ENCODE measurements at regions not wholly inside any gene's neighbourhood (a gene's known extent, or its start where the extent isn't known, plus 50 kb on each side); places are given as distances from the start of the nearest gene placed in this dataset.

- no peak for DNase-seq (ENCODE audit: low read depth in 2 of 2)
Observed at GRCh38 chr5:136811086-136811485, 445.7 kb upstream of the TRPC7 start.

- no peak for DNase-seq (ENCODE audit: low read depth in 2 of 2)
Observed at GRCh38 chr5:136810261-136810801, 445.0 kb upstream of the TRPC7 start.

GRCh38 chr5:136809382-136809781 lies 444.0 kb upstream of the TRPC7 start:
- no peak for DNase-seq (ENCODE audit: low read depth in 2 of 2)

- DNase-seq (ENCODE audit: low read depth in 2 of 2) = no peak
Observed at GRCh38 chr5:136808756-136809155, 443.4 kb upstream of the TRPC7 start.

GRCh38 chr5:136805466-136805865 lies 440.1 kb upstream of the TRPC7 start:
- no peak for DNase-seq (ENCODE audit: low read depth in 2 of 2)

- DNase-seq (ENCODE audit: low read depth in 2 of 2) = peak; percentile 14 to 25
Observed at GRCh38 chr5:136802383-136802782, 437.0 kb upstream of the TRPC7 start.

GRCh38 chr5:136799806-136800372 lies 434.5 kb upstream of the TRPC7 start:
- DNase-seq (ENCODE audit: low read depth in 2 of 2) = no peak

GRCh38 chr5:136793300-136793699 lies 428.0 kb upstream of the TRPC7 start:
- DNase-seq (ENCODE audit: low read depth in 2 of 2) = no peak

GRCh38 chr5:136781464-136781863 lies 416.1 kb upstream of the TRPC7 start:
- DNase-seq (ENCODE audit: low read depth in 2 of 2) = no peak

GRCh38 chr5:136780518-136780917 lies 415.2 kb upstream of the TRPC7 start:
- DNase-seq (ENCODE audit: low read depth in 2 of 2) = no peak

- DNase-seq (ENCODE audit: low read depth in 2 of 2) = no peak
Observed at GRCh38 chr5:136776022-136776927, 410.9 kb upstream of the TRPC7 start.

- DNase-seq (ENCODE audit: low read depth in 2 of 2) = no peak
Observed at GRCh38 chr5:136772491-136772890, 407.1 kb upstream of the TRPC7 start.

- peak; percentile 65 to 68 for DNase-seq (ENCODE audit: low read depth in 2 of 2)
Observed at GRCh38 chr5:136769900-136770684, 404.7 kb upstream of the TRPC7 start.

- no peak for DNase-seq (ENCODE audit: low read depth in 2 of 2)
Observed at GRCh38 chr5:136769093-136769492, 403.7 kb upstream of the TRPC7 start.

- no peak for DNase-seq (ENCODE audit: low read depth in 2 of 2)
Observed at GRCh38 chr5:136768457-136768856, 403.1 kb upstream of the TRPC7 start.

- no peak for DNase-seq (ENCODE audit: low read depth in 2 of 2)
Observed at GRCh38 chr5:136766456-136766855, 401.1 kb upstream of the TRPC7 start.

- no peak for DNase-seq (ENCODE audit: low read depth in 2 of 2)
Observed at GRCh38 chr5:136764601-136765000, 399.3 kb upstream of the TRPC7 start.

GRCh38 chr5:136763548-136763947 lies 398.2 kb upstream of the TRPC7 start:
- no peak for DNase-seq (ENCODE audit: low read depth in 2 of 2)

GRCh38 chr5:136754216-136754615 lies 388.9 kb upstream of the TRPC7 start:
- DNase-seq (ENCODE audit: low read depth in 2 of 2) = no peak

- no peak for DNase-seq (ENCODE audit: low read depth in 2 of 2)
Observed at GRCh38 chr5:136750224-136750862, 385.0 kb upstream of the TRPC7 start.

GRCh38 chr5:136749016-136749415 lies 383.7 kb upstream of the TRPC7 start:
- DNase-seq (ENCODE audit: low read depth in 2 of 2) = no peak

GRCh38 chr5:136743052-136743451 lies 377.7 kb upstream of the TRPC7 start:
- DNase-seq (ENCODE audit: low read depth in 2 of 2) = no peak
